Stimulated activated CD8-positive, alpha-beta memory T cell treated with anti-CD3 and anti-CD28 coated beads, Interleukin-12 subunit alpha, Interleukin-12 subunit beta, amount 100 ng/mL, for 4 hours (primary cell): ENCODE measurements at regions not wholly inside any gene's neighbourhood (a gene's known extent, or its start where the extent isn't known, plus 50 kb on each side); places are given as distances from the start of the nearest gene placed in this dataset.
"Not testable (repeated sequence)": the region's sequence is repeated elsewhere in the genome, so short reads cannot be mapped to it uniquely, and the experiment has no call there.

Experiments
- DNase-seq: peaks from one replicate; pipeline ENCODE4 v3.0.0-alpha.2; 2020; ENCODE audit warnings: low read depth

DNA sequence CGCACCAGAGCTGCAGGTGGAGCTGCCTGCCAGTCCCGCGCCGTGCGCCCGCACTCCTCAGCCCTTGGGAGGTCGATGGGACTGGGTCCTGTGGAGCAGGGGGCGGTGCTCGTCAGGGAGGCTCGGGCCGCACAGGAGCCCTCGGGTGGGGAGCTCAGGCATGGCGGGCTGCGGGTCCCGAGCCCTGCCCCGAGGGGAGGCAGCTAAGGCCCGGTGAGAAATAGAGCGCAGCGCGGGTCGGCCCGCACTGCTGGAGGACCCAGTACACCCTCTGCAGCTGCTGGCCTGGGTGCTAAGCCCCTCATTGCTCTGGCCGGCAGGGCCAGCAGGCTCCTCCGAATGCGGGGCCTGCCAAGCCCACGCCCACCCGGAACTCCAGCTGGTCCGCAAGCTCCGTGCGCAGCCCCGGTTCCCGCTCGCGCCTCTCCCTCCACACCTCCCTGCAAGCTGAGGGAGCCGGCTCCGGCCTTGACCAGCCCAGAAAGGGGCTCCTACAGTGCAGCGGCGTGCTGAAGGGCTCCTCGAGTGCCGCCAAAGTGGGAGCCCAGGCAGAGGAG is 403.7 kb upstream of the KLHL1 start:
- DNase-seq, result not testable (repeated sequence)

DNA sequence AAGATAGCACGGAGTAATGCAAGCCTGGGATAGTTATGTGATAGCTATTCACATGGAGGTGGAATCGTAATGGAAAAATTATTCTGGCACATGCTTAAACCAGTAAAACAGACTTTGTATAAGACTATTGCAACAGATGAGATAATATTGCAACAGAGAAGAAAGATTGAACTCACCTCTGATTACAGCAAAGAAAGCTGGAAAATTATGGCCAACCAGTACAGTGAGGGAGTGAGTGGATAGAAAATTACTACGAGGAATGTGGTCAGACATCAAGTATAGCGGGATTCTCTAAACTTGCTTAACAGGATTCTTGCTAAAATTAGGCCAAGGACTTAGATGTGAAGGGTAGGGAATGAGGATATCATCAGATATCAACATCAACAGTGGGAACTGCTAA is 397.6 kb upstream of the KLHL1 start:
- DNase-seq, result no peak

DNA sequence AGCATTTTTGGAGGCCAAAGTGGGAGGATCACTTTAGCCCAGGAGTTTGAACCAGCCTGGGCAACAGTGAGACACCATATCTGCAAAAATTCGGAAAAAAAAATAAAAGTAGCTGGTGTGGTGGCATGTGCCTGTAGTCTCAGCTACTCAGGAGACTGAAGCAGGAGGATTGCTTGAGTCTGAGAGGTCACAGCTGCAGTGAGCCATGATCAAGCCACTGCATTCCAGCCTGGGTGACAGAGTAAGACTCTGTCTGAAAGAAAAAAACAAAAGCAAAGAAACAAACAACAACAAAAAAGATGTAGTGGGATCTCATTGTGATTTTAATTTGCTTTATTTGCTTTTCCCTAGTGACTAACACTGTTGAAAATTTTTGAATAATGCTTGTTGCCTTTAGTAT is 394.7 kb upstream of the KLHL1 start:
- DNase-seq, result no peak

DNA sequence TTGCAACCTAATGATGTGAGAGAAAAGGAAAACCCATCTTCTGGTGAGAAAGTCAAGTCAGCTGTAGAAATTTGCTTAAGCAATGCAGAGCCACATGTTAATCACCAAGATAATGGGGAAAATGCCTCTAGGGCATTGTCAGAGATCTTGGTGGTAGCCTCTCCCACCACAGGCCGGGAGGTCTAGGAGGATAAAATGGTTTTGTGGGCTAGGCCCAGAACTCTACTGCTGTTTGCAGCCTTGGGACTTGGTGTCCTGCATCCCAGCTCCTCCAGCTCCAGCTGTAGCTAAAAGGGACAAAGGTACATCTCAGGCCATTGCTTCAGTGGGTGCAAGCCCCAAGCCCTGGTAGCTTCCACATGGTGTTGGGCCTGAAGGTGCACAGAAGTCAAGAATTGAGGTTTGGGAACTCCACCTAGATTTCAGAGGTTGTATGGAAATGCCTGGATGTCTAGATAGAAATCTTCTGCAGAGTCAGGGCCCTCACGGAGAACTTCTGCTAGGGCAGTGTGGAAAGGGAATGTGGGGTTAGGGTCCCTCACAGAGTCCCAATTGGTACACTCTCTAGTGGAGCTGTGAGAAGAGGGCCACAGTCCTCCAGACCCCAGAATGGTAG is 382.2 kb upstream of the KLHL1 start:
- no peak for DNase-seq

DNA sequence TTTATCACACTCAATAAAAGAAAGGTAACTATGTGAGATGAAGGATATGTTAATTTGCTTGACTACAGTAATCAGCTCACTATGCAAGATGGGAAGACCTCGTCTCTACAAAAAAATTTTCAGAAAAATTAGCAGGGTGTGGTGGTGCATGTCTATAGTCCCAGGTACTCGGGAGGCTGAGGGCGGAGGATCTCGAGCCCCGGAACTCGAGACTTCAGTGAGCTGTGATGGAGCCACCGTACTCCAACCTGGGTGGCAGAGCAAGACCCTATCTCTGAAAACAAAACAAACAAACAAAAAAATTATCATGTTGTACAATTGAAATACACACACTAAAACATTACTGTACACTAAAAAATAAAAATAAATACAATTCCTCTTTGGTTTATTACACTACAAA is 376.7 kb upstream of the KLHL1 start:
- no peak for DNase-seq

DNA sequence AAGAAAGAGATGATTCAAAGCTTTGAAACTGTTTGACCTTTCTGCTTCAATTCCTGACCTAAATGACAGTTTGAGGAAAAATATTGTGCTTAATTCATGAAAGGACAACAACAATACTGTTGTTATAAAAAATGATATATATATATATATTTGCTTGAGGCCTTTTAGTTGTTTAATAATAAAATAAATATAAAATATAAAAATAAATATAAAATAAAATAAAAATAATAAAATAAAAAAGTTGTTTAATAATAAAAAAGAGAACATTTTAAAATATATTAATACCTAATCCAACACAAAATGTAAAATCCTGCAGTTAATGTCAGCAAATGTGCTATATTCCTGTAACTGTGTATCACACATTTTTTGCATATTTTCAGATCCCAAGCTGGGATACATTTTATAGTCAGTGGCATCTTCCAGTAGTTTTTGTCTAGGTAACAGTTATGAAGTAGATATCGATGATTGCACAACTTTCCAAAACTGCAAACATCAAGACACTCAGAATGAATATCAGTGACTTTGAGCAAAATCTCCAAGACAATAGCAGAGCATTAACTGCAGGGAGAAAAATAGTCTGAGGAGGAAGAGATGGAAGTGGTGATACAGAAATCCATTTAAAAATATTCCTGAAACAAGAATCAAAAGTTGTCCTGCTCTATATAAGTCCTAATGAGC is 375.5 kb upstream of the KLHL1 start:
- DNase-seq, result no peak

DNA sequence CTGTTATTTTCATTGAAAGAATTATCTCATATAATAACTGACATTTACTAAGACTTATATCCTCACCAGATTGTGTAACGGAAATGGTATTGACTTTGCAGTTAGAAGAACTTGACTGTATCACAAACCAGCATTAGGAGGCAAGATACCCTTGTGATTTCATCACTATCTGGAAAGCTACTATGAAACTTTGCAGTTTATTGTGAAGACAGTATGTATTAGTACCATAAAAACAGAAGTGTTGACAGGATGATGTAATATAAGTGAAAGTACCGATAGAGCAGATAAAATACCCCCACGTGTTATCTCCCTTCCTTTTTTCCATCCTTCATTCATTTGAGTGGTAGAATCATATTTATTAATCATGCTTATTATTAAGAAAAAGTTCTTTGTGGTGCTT is 365.7 kb upstream of the KLHL1 start:
- DNase-seq, result no peak

DNA sequence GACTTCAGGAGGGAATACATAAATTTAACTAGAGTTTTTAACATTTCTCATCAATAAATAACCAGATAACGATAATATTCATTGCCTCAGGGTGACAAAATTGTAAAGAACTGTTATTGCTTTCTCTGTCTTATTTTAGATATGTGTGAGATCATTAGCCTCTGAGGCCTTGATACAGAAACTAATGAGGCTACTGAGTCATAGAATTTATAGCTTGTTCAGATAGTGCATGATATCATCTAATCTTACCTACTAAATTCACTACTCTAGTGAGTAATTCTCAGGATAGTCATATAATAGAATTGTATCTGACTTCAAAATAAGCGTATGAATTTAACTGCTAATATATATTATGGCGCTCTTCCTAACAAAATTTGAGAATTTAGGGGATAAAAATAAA is 360.8 kb upstream of the KLHL1 start:
- DNase-seq, result no peak

DNA sequence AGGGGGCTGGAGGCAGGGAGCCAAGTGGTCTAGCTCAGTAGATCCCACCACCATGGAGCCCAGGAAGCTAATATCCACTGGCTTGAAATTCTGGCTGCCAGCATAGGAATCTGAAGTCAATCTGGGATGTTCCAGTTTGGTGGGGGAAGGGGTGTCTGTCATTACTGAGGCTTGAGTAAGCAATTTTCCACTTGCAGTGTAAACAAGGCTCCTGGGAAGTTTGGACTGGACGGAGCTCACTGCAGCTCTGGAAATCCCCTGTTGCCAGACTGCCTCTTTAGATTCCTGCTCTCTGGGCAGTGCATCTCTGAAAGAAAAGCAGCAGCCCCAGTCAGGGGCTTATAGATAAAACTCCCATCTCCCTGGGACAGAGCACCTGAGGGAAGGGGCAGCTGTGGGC is 349.2 kb upstream of the KLHL1 start:
- DNase-seq, result no peak

DNA sequence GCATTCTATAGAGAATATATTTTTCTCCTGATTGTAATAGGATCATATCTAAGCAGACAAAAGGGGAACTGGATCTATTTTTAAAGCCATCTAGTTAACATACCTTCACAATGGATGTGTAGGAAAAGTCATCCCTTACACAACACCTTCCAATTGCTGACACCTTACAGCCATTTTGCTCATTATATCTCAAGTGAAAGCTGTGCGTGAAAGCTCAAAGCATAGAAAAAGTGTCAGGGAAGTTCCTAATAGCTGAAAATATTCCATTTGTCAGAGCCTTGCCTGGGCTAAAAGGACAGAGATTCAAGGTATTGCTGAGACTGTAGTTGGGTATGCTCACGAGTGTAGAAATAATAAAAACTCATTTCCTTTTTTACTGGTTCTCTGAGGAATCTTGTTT is 340.6 kb upstream of the KLHL1 start:
- no peak for DNase-seq

DNA sequence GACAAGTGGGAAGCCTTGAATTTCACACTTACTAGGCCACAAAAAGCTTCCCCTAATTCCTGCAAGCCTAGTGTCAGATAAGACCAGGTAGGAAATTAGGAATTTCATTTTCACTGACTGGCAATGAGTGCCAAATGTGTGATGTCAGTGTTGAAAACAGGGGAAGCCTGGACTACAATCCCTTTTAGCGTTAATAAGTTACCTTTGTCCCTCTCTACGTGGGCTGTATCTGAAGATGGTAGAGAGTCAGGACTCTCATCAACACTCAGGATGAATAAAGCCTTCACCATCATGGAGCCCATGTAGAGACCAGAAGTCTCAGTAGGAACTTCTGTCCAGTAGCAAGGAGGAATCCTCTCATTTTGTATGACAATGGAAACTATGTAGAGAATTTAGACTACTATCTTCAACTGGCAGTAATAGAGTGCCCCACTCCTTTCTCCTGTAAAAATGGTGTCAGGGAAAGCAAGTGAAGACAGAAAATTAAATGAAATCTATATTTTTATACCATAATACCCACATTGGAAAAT is 324.1 kb upstream of the KLHL1 start:
- no peak for DNase-seq

DNA sequence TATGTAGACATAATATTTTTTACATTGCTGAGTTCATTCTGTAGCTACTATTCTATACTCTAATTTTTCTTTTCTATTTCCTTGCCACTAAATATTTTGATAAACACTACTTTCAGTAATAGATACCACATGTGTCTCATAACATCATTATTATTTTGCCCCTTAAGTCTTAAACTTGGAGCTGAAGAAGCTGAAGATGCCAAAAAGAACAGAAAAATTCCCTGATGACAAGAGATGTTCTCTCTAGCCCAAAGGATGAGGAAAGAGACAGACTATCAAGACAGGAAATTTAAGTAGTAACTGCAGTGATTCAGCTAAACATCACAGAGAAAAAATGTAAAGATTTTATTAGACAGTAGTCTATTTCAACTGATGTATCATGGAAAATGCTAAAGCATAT is 322.0 kb upstream of the KLHL1 start:
- DNase-seq, result no peak

DNA sequence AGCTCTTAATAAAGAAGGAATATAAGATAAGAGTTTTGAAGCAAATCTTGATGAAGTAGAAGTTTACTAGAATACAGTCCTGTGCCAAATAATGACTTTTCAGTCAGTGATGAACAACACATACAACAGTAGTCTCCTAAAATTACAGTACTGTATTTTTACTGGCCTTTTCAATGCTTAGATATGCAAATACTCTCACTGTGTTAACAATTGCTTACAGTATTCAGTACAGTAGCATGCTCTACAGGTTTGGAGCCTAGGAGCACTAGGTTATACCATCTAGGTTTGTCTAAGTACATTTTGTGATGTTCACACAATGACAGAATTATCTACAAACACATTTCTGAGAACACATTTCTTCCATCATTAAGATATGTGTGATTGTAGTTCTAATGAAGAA is 316.7 kb upstream of the KLHL1 start:
- no peak for DNase-seq

DNA sequence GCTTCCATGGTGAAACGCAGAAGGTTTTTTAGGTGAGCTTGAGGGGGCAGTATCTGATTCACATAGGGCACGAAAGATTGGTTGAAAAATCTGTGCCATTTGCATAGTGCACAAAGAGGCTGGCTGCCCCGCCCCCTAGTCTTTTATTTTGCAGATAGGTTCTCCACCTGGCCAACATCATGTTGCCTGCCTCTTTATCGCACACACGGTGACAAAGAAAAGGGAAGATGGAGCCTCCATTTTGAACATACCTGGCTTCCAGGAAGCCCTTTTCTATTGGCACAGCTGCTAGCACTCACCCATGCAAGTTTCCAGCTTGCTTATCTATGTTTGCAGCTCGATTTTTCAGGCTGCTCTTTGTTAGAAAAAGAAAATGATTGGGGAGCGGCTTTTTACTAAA is 316.2 kb upstream of the KLHL1 start:
- DNase-seq, result no peak

DNA sequence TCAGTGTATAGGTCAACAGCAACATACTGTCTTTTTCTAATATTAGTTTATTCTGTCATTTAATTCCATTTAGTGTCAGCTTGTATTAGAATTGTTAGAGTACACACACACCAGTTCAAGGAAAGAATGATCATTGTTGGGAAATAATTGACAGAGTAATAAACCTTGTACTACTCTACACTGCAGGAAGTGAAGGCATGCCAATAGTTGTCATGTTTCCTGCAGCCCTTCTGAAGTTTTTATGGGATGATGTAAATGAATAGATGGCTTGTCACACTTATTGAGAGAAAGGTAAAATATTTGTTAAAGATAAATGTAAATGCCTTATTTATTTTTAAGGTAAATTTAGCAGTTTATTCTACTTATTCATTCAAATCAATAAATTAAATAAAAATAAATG is 306.9 kb upstream of the KLHL1 start:
- no peak for DNase-seq

DNA sequence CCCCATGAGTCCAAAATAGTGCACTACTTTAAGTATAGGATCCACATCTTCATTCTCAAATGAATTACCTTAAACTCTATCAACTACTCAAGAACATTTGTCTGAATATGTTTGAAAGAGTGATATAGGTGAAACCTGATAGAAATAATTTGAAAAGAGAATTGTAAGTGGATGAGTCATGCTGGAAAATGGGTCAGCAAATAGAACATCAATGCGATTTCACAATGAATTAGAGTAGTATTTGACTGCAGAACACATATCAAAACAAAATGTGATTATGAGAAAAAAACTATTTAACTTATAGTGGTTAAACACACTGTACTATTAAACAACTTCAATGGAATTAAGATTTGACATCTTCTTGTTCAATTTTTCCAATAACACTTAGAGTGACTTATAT is 300.6 kb upstream of the KLHL1 start:
- DNase-seq, result no peak

DNA sequence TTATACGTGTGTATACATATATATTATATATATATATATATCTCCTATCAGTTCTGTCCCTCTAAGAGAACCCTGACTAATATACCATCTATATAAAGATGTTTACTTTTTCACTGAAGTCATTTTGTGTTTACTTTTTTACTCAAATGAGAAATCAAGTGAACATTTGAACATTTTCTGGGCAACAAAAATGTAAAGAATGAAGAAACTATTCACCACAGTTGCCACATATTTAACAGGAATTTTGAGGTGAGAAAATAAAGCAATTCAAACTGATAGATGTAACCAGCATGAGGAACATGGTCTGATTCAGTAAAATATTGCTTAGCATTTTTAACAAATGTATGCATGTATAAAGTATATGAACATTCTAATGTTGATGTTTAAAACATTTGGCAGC is 299.2 kb upstream of the KLHL1 start:
- DNase-seq, result no peak

DNA sequence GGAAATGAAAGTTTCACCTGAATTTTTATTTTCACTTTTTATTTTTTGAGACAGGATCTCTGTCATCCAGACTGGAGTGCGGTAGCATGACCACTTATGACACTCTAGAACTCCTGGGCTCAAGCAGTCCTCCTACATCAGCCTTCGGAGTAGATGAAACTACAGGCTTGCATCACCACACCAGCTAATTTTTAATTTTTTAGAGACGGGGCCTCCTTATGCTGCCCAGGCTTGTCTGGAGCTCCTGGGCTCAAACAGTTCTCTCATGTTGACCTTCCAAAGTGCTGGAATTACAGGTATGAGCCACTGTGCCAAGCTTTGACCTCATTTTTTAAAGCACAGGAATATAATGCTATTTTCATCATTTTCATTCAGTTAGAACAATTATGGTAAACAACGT is 297.0 kb upstream of the KLHL1 start:
- DNase-seq, result no peak

DNA sequence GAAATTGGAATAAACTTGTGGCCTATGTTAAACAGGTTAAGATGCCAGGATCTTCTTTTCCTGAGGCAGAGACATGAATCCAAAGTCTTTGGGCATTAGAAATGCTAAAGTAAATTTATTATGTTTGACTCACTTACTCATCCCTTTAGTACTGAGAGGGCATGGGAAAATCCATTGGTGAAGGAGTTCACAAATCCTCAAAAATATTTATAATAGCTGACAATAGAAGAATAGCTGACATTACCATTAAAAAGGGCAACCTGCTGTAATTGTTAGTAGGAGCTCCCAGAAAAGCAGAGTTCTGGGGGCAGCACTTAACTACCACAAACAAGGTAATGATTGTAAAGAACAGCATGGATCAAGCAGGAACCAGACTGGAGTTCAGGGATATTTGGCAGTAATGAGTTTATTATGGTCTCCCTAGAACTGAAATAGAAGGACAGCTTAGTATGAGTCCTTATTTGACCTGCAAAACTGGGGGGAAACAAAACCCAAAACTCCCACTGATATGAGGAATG is 285.8 kb upstream of the KLHL1 start:
- DNase-seq, result no peak

DNA sequence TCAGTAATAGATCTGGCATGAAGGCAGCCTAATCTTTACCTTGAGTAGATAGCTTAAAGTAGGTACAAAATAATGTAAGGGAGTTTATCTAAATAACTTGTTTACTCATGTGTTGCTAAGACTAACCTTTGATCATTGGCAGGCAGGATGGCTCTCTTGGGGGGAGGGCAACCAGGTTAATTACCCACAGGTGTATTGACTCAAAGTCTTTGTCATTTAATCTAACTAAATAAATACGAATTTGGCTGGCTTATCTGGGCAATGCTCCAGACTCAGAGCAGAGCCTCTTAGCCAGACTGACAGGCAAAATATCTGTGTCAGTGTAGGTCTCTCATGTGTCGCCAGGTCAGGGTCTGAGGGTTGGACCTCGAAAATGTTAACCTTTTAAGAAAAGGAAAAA is 283.4 kb upstream of the KLHL1 start:
- no peak for DNase-seq

DNA sequence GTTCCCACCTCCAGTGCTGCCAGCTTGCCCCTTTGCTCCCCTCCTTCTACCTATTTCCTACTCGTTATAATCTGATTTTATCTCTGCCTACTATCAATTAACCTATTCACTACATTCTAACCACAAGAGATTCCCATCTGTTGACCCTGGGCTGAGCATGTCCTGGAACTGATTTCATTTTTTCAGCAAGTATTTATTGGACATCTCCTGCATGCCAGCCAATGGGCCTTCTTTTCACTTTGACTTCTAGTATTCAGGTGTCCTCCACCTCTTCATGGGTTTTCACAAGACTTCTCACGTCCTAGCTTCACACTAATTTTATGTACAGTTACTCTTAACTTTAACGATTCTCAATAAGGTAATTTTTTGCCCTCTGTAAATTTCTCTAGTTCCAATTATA is 282.7 kb upstream of the KLHL1 start:
- no peak for DNase-seq

DNA sequence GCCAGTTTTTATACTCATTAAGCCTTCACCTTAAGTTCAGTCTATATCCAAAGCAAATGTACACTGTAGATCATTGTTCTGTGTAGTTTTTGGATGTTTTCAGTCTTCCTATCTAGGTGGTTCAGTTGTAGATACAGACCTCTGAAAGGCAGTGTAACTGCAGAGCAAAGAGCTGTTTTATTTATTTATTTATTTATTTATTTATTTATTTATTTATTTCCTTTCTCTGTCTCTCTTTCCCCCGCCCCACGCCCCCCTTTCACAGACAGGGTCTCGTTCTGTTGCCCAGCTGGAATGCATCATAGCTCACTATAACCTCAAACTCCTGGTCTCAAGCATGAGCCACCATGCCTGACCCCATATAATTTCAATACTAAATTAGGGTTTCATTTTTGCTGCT is 281.8 kb upstream of the KLHL1 start:
- DNase-seq, result no peak

DNA sequence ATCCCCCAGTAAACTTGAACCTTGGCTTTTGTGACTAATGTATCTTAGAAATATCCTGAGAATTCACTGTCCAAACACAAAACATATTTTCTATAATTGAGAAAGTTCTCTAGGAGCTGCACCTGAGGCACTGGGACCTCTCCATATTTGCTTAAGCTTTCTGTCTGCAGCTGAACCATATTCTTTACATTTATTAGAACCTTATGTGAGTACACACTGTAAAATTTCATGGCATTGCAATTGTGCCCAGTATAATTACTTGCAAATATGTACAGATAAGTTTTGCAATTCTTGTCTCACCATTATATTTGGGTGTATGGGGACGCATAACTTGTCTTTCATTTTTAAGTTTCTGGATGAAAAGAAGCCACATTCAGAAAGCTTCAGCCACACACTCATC is 280.7 kb upstream of the KLHL1 start:
- DNase-seq, result no peak

DNA sequence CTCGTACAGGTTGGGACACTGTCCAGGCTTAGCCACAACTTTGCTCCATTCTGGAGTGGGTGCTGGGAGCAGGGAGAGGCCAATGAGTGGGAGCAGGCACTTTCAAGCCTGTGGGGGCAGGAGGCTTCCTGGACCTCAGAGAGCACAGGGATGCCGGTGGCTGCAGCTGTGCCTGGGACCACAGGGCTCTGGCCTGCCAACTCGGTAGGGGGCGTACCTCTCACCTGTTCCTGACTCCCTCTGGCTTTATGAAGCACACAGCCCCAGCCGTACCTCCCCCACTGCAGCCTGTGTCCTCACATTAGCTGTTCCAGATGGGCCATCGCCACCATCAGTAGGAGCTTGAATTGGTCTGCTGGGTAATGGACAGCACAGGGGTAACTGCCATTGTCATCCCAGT is 278.7 kb upstream of the KLHL1 start:
- DNase-seq, result no peak
